ENCODE measurements at regions not wholly inside any gene's neighbourhood (a gene's known extent, or its start where the extent isn't known, plus 50 kb on each side); places are given as distances from the start of the nearest gene placed in this dataset.
A peak's percentile ranks its signal among the peaks of the same experiment; 100 is the strongest.

DNA sequence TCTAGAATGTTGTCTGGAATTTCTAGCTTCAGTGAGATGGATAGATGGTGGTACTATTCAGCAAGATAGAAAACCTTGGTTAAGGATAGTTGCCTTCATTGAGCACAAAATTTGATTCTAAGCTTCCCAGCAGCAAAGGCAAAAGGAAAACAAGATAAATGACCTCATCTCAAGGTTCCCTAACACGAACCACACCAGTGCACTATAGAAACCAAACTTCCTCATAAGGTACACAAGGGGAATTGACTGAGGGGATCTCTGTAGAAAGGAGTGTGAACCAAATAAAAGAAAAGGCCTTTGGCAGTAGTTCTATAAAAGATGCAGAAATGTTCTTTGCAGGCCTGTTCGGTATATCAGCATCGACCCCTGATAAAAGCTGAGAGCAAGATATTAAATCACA, 288.9 kb downstream of the SHQ1 start:
- no peaks in the 10 kb centered on the region for H3K4me1 ChIP-seq
- H3K4me2 ChIP-seq, result no peak overlapping the region
- FAIRE-seq (peak; percentile 18), DNase-seq (ENCODE audit: low read depth in 1 of 2, low spot score in 1 of 2) (no peak), ATAC-seq (no peak)
- ChIA-PET POLR2A (no interaction called here), CTCF (no interaction called here)
- no peaks in the 10 kb centered on the region for H3K9me3 ChIP-seq
- WGBS (ENCODE audit: missing lambda C conversion rate), result 43% methylated on average over 3 of the region's 3 CpGs
- TF ChIP-seq, protein P1, sequence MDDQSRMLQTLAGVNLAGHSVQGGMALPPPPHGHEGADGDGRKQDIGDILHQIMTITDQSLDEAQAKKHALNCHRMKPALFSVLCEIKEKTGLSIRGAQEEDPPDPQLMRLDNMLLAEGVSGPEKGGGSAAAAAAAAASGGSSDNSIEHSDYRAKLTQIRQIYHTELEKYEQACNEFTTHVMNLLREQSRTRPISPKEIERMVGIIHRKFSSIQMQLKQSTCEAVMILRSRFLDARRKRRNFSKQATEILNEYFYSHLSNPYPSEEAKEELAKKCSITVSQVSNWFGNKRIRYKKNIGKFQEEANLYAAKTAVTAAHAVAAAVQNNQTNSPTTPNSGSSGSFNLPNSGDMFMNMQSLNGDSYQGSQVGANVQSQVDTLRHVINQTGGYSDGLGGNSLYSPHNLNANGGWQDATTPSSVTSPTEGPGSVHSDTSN (IDR thresholded peaks at IDR 0.05), result no peak
- TF ChIP-seq PHF8 (IDR thresholded peaks at IDR 0.05; ENCODE audit: borderline replicate concordance, low read depth) (no peak), NR3C1 (IDR thresholded peaks at IDR 0.05) (no peak), FOSL2 (IDR thresholded peaks at IDR 0.05) (no peak), FOSL2 (CRISPR knock-in tag; IDR thresholded peaks at IDR 0.05) (no peak), HOXB13 (CRISPR knock-in tag; IDR thresholded peaks at IDR 0.05; ENCODE audit: low read depth) (no peak), FOXS1 (CRISPR knock-in tag; IDR thresholded peaks at IDR 0.05) (no peak), BHLHE40 (IDR thresholded peaks at IDR 0.05; ENCODE audit: low read depth, low read length) (no peak)
- H3K27ac ChIP-seq, result no peak overlapping the region
- no peak overlapping the region for H3K4me3 ChIP-seq

DNA sequence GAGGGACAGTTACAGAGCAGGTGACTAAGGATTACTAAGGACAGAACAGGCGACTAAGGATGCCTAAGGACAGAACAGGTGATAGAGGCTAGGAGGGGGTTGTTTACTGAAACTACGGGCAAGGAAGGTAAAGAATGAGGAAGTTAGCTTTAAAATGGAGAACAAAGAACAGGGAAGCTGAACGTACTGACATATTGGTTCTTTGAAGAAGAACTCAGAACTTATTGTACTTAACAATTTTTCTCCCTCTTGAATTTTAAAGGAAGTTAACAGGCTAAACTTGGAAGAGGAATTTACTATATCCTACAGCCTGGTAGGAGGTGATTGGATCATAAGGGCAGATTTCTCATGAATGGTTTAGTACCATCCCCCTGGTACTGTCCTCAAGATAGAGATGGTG, 290.2 kb downstream of the SHQ1 start:
- no peaks in the 10 kb centered on the region for H3K9me3 ChIP-seq
- no peak overlapping the region for H3K4me3 ChIP-seq
- no peak overlapping the region for H3K27ac ChIP-seq
- no peaks in the 10 kb centered on the region for H3K4me1 ChIP-seq
- ChIA-PET CTCF (no interaction called here), POLR2A (no interaction called here)
- 41% methylated on average over 3 of the region's 3 CpGs for WGBS (ENCODE audit: missing lambda C conversion rate)
- DNase-seq (ENCODE audit: low read depth in 1 of 2, low spot score in 1 of 2) (no peak), ATAC-seq (no peak), FAIRE-seq (no peak)
- no peak for TF ChIP-seq ZFP36 (IDR thresholded peaks at IDR 0.05; ENCODE audit: borderline replicate concordance, partially characterized antibody)
- TF ChIP-seq, protein P2, sequence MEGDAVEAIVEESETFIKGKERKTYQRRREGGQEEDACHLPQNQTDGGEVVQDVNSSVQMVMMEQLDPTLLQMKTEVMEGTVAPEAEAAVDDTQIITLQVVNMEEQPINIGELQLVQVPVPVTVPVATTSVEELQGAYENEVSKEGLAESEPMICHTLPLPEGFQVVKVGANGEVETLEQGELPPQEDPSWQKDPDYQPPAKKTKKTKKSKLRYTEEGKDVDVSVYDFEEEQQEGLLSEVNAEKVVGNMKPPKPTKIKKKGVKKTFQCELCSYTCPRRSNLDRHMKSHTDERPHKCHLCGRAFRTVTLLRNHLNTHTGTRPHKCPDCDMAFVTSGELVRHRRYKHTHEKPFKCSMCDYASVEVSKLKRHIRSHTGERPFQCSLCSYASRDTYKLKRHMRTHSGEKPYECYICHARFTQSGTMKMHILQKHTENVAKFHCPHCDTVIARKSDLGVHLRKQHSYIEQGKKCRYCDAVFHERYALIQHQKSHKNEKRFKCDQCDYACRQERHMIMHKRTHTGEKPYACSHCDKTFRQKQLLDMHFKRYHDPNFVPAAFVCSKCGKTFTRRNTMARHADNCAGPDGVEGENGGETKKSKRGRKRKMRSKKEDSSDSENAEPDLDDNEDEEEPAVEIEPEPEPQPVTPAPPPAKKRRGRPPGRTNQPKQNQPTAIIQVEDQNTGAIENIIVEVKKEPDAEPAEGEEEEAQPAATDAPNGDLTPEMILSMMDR (IDR thresholded peaks at IDR 0.05), result no peak
- TF ChIP-seq ZNF302 (CRISPR knock-in tag; IDR thresholded peaks at IDR 0.05), result no peak
- TF ChIP-seq SREBF2 (IDR thresholded peaks at IDR 0.05), result no peak
- TF ChIP-seq RARB (CRISPR knock-in tag; IDR thresholded peaks at IDR 0.05), result no peak
- TF ChIP-seq, protein P3, sequence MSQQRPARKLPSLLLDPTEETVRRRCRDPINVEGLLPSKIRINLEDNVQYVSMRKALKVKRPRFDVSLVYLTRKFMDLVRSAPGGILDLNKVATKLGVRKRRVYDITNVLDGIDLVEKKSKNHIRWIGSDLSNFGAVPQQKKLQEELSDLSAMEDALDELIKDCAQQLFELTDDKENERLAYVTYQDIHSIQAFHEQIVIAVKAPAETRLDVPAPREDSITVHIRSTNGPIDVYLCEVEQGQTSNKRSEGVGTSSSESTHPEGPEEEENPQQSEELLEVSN (IDR thresholded peaks at IDR 0.05; ENCODE audit: borderline replicate concordance, low read depth), result no peak
- no peak for TF ChIP-seq HOXA7 (CRISPR knock-in tag; IDR thresholded peaks at IDR 0.05)
- TF ChIP-seq, protein P4, sequence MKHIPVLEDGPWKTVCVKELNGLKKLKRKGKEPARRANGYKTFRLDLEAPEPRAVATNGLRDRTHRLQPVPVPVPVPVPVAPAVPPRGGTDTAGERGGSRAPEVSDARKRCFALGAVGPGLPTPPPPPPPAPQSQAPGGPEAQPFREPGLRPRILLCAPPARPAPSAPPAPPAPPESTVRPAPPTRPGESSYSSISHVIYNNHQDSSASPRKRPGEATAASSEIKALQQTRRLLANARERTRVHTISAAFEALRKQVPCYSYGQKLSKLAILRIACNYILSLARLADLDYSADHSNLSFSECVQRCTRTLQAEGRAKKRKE (CRISPR knock-in tag; IDR thresholded peaks at IDR 0.05; ENCODE audit: low read depth), result no peak
- no peak for TF ChIP-seq JUNB (IDR thresholded peaks at IDR 0.05)
- TF ChIP-seq KDM1A (IDR thresholded peaks at IDR 0.05; ENCODE audit: low read depth), result no peak
- no peak for TF ChIP-seq HEYL (CRISPR knock-in tag; IDR thresholded peaks at IDR 0.05)
- TF ChIP-seq HOXB13 (CRISPR knock-in tag; IDR thresholded peaks at IDR 0.05; ENCODE audit: low read depth), result no peak
- no peak for TF ChIP-seq FOSB (CRISPR knock-in tag; IDR thresholded peaks at IDR 0.05)
- no peak for TF ChIP-seq CBX2 (IDR thresholded peaks at IDR 0.05; ENCODE audit: borderline replicate concordance, low read depth)
- no peak for TF ChIP-seq PHF8 (IDR thresholded peaks at IDR 0.05; ENCODE audit: borderline replicate concordance, low read depth)
- TF ChIP-seq FOXS1 (CRISPR knock-in tag; IDR thresholded peaks at IDR 0.05), result no peak
- TF ChIP-seq BHLHE40 (IDR thresholded peaks at IDR 0.05; ENCODE audit: low read depth, low read length), result no peak
- no peak for TF ChIP-seq EP300 (IDR thresholded peaks at IDR 0.05)
- TF ChIP-seq ZC3H11A (IDR thresholded peaks at IDR 0.05), result no peak
- H3K4me2 ChIP-seq, result no peak overlapping the region
